ENCODE measurements at regions not wholly inside any gene's neighbourhood (a gene's known extent, or its start where the extent isn't known, plus 50 kb on each side); places are given as distances from the start of the nearest gene placed in this dataset.

- no peak for TF ChIP-seq CTCF (conservative IDR thresholded peaks at IDR 0.05)
- no peak overlapping the region for H3K27ac ChIP-seq
Observed at GRCh38 chr2:217157581-217157980, 297.7 kb upstream of the TNP1 start.

GRCh38 chr2:217156801-217157200 lies 296.9 kb upstream of the TNP1 start:
- TF ChIP-seq CTCF (conservative IDR thresholded peaks at IDR 0.05): no peak
- no peak overlapping the region for H3K27ac ChIP-seq

- no peak overlapping the region for H3K27ac ChIP-seq
- no peak for TF ChIP-seq CTCF (conservative IDR thresholded peaks at IDR 0.05)
Observed at GRCh38 chr2:217154923-217155322, 295.1 kb upstream of the TNP1 start.

GRCh38 chr2:217153510-217153909 lies 293.6 kb upstream of the TNP1 start:
- TF ChIP-seq CTCF (conservative IDR thresholded peaks at IDR 0.05): no peak
- no peak overlapping the region for H3K27ac ChIP-seq

GRCh38 chr2:217152831-217153230 lies 293.0 kb upstream of the TNP1 start:
- H3K27ac ChIP-seq: no peak overlapping the region
- TF ChIP-seq CTCF (conservative IDR thresholded peaks at IDR 0.05): no peak

GRCh38 chr2:217151509-217152206 lies 291.8 kb upstream of the TNP1 start:
- no peak overlapping the region for H3K27ac ChIP-seq
- TF ChIP-seq CTCF (conservative IDR thresholded peaks at IDR 0.05): no peak

GRCh38 chr2:217150236-217150635 lies 290.4 kb upstream of the TNP1 start:
- TF ChIP-seq CTCF (conservative IDR thresholded peaks at IDR 0.05): no peak
- H3K27ac ChIP-seq: no peak overlapping the region
